Thymus (tissue), 11 donors: ENCODE measurements at regions not wholly inside any gene's neighbourhood (a gene's known extent, or its start where the extent isn't known, plus 50 kb on each side); places are given as distances from the start of the nearest gene placed in this dataset.

Experiments
- DNase-seq, 9 donors: peaks; one replicate each; pipeline ENCODE4 v3.0.0-alpha.2; 2013; ENCODE audit warnings: low spot score in 9 of 9, low read depth in 6 of 9, missing footprints in 1 of 9
- H3K27ac ChIP-seq, 2 donors: one replicate each; pipeline ENCODE4 v1.5.1; 2013; ENCODE audit warnings: control low read depth in 1 of 2, low read depth in 1 of 2, low read length in 1 of 2, mild to moderate bottlenecking in 1 of 2, moderate library complexity in 1 of 2
- H3K27me3 ChIP-seq, 2 donors: one replicate each; pipeline ENCODE4 v1.5.1; 2013; ENCODE audit warnings: low read length in 1 of 2; ENCODE audit not compliant: control insufficient read depth in 2 of 2, insufficient read depth in 1 of 2
- H3K36me3 ChIP-seq, 2 donors: one replicate each; pipeline ENCODE4 v1.5.1; 2013; ENCODE audit warnings: low read length in 1 of 2, mild to moderate bottlenecking in 1 of 2, moderate library complexity in 1 of 2; ENCODE audit not compliant: control insufficient read depth in 2 of 2, insufficient read depth in 2 of 2
- H3K4me1 ChIP-seq, 2 donors: one replicate each; pipeline ENCODE4 v1.5.1; 2013; ENCODE audit warnings: low read length in 2 of 2; ENCODE audit not compliant: control insufficient read depth in 2 of 2, insufficient read depth in 2 of 2
- H3K4me3 ChIP-seq, 2 donors: one replicate each; pipeline ENCODE4 v1.5.1; 2013; ENCODE audit warnings: low read length in 2 of 2, control low read depth in 1 of 2, mild to moderate bottlenecking in 1 of 2
- H3K9me3 ChIP-seq, 2 donors: one replicate each; pipeline ENCODE4 v1.5.1; 2013; ENCODE audit warnings: low read length in 1 of 2, mild to moderate bottlenecking in 1 of 2; ENCODE audit not compliant: control insufficient read depth in 2 of 2, insufficient read depth in 1 of 2
- WGBS: extraction: QIAGEN DNeasy Blood & Tissue Kit; methylation state at CpG from one replicate; pipeline ENCODE4 v1.1.7; 2013; 5-methylcytosine and 5-hydroxymethylcytosine counted together
- donor health status: healthy.

GRCh38 chr1:232110281-232111090, 483.9 kb downstream of the DISC1 start:
- Histone ChIP-seq H3K27me3 (peaks cover 0 to 10% of the 10 kb centered on the region in 2 donors), H3K4me3 (no peak overlapping the region), H3K9me3 (no peaks in the 10 kb centered on the region), H3K4me1 (no peaks in the 10 kb centered on the region), H3K36me3 (no peaks in the 10 kb centered on the region), H3K27ac (no peak overlapping the region)
- whole genome bisulfite sequencing: 43% methylated on average over 14 of the region's 14 CpGs
- DNase-seq: no peak

GRCh38 chr1:232109391-232109790, 482.8 kb downstream of the DISC1 start:
- H3K36me3 ChIP-seq: no peaks in the 10 kb centered on the region
- peaks cover 0 to 10% of the 10 kb centered on the region in 2 donors for H3K27me3 ChIP-seq
- H3K27ac ChIP-seq: no peak overlapping the region
- H3K4me3 ChIP-seq: no peak overlapping the region
- 94% methylated on average over 1 of the region's 1 CpG for WGBS
- DNase-seq: no peak
- no peaks in the 10 kb centered on the region for H3K9me3 ChIP-seq
- no peaks in the 10 kb centered on the region for H3K4me1 ChIP-seq

GRCh38 chr1:232108598-232108997, 482.0 kb downstream of the DISC1 start:
- DNase-seq: no peak
- Histone ChIP-seq H3K27me3 (peaks cover 0 to 10% of the 10 kb centered on the region in 2 donors), H3K27ac (no peak overlapping the region), H3K4me1 (no peaks in the 10 kb centered on the region), H3K36me3 (no peaks in the 10 kb centered on the region), H3K9me3 (no peaks in the 10 kb centered on the region), H3K4me3 (no peak overlapping the region)
- 89% methylated on average over 3 of the region's 3 CpGs for WGBS

GRCh38 chr1:232106415-232106814, 479.8 kb downstream of the DISC1 start:
- H3K36me3 ChIP-seq: no peaks in the 10 kb centered on the region
- no peak overlapping the region for H3K27ac ChIP-seq
- H3K4me3 ChIP-seq: no peak overlapping the region
- H3K4me1 ChIP-seq: no peaks in the 10 kb centered on the region
- no peak for DNase-seq
- 84% methylated on average over 4 of the region's 4 CpGs for WGBS
- H3K27me3 ChIP-seq: peaks cover 0 to 10% of the 10 kb centered on the region in 2 donors
- H3K9me3 ChIP-seq: no peaks in the 10 kb centered on the region

GRCh38 chr1:232105561-232105960, 479.0 kb downstream of the DISC1 start:
- 89% methylated on average over 7 of the region's 7 CpGs for WGBS
- H3K4me1 ChIP-seq: no peaks in the 10 kb centered on the region
- H3K27me3 ChIP-seq: peaks cover 0 to 6% of the 10 kb centered on the region in 2 donors
- no peak for DNase-seq
- H3K9me3 ChIP-seq: no peaks in the 10 kb centered on the region
- no peaks in the 10 kb centered on the region for H3K36me3 ChIP-seq
- no peak overlapping the region for H3K4me3 ChIP-seq
- no peak overlapping the region for H3K27ac ChIP-seq

- 93% methylated on average over 1 of the region's 1 CpG for WGBS
- no peak overlapping the region for H3K4me3 ChIP-seq
- H3K36me3 ChIP-seq: no peaks in the 10 kb centered on the region
- no peak for DNase-seq
- H3K27ac ChIP-seq: no peak overlapping the region
- H3K4me1 ChIP-seq: no peaks in the 10 kb centered on the region
- H3K9me3 ChIP-seq: no peaks in the 10 kb centered on the region
- no peaks in the 10 kb centered on the region for H3K27me3 ChIP-seq
These were observed 474.6 kb downstream of the DISC1 start for GRCh38 chr1:232101231-232101630.

- no peak for DNase-seq
- Histone ChIP-seq H3K36me3 (no peaks in the 10 kb centered on the region), H3K27me3 (no peaks in the 10 kb centered on the region), H3K27ac (no peak overlapping the region), H3K4me3 (no peak overlapping the region), H3K9me3 (no peaks in the 10 kb centered on the region), H3K4me1 (no peaks in the 10 kb centered on the region)
- 99% methylated on average over 3 of the region's 3 CpGs for WGBS
These were observed 470.2 kb downstream of the DISC1 start for GRCh38 chr1:232096751-232097150.
